ENCODE measurements at regions not wholly inside any gene's neighbourhood (a gene's known extent, or its start where the extent isn't known, plus 50 kb on each side); places are given as distances from the start of the nearest gene placed in this dataset.

- DNase-seq: no peak
These were observed 282.1 kb downstream of the NFIB start for GRCh38 chr9:14031810-14032209.

GRCh38 chr9:14031060-14031414 is 282.9 kb downstream of the NFIB start:
- DNase-seq: no peak

GRCh38 chr9:14030375-14031059 is 283.4 kb downstream of the NFIB start:
- no peak for DNase-seq

- DNase-seq: no peak
These were observed 284.1 kb downstream of the NFIB start for GRCh38 chr9:14029806-14030374.

GRCh38 chr9:14027116-14027800 is 286.7 kb downstream of the NFIB start:
- DNase-seq: no peak

DNA sequence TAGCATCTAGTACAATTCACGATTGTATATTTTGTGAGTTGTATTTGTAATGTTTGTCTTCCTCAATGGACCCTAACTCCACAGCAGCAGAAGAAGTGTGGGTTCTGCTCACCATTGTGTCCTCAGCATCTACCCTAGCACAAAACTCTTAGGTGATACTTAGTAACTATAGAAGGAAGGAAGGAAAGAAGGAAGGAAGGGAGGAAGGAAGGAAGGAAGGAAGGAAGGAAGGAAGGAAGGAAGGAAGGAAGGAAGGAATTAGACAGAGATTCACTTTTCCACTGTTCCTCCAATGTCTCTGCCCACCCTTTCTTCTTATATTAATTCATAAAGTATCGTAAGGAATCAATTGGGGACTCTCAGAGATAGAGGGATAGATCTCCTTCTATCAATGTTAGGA is 288.2 kb downstream of the NFIB start:
- no peak for DNase-seq

DNA sequence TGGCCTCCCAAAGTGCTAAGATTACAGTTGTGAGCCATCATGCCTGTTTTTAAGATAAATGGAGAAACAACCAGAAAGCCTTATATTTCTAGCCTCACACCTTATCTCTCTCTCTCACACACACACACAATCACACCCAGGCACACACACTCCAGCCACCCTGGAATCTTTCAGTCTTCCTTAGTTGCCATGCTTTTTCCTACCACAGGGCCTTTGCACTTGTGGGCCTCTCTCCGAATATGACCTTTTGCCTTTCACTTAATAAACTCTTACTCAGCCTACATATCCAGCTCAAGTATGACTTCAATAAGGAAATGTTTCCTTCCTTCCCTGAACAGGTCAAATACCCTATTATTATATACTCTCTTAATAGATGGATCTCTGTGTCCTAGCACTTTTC is 290.7 kb downstream of the NFIB start:
- no peak for DNase-seq

DNA sequence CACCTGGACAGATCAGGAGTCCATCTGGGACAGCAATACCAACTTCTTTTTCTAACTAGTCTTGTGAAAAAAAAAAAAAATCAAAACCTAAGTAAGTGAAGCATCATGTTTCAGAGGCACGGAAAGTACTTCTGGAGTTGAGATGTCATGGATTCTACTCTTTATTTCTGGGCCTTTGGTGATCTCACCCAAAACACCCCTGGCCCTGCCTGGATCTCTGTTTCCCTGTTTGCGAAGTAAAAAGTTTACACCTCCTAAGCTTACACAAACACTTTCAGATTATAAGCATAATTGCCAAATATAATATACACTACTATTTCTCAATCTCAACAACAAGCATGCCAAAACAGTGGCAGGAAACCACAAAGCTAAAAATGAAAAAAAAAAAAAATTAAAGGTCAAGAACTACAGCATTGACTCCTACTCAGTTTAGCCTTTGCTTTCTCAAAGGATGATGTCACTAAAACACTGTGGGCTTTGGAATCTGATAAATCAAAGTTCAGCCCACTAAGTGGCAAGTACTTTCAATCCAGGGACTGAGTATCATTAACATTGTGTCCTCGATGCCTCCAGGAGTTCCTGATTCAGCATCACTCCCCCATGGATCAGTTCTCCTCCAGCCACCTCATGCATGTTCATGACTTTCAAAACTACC is 291.9 kb downstream of the NFIB start:
- no peak for DNase-seq

DNA sequence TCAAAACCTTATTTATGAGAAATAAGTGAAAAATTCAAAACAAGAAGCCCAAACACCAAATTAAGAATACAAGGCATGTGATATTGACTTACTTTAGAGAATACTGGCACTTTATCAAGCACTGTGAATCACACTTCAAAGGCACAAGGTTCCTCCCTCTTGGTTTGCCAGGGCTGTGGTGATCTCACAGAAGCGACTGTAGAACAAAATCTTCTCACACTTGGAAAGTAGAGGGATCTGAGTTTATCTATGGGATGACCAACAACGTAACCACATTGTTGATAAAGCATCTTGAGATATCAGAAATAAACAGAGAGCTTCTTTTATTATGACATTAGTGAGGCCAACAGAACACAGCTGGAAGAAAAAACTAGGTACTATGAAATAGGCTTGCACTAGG is 295.9 kb downstream of the NFIB start:
- DNase-seq: no peak

DNA sequence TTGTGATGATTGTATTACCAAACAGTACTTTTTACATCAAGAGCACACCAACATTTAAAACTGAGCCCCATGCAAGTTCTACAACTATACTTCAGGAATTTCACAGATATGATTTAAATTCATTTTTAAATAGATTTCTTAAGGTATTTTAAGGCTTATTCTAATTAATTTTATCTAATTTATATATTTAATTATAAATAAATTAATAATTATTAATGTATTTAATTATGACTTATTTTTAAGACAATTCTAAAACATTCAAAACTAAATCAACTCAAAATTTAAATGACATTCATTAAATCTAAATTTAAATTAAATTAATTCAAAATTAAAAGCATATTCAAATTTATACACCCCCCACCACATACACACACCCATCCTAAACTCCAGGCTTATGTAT is 299.2 kb downstream of the NFIB start:
- no peak for DNase-seq

- no peak for DNase-seq
These were observed 299.7 kb downstream of the NFIB start for GRCh38 chr9:14014218-14014617.

DNA sequence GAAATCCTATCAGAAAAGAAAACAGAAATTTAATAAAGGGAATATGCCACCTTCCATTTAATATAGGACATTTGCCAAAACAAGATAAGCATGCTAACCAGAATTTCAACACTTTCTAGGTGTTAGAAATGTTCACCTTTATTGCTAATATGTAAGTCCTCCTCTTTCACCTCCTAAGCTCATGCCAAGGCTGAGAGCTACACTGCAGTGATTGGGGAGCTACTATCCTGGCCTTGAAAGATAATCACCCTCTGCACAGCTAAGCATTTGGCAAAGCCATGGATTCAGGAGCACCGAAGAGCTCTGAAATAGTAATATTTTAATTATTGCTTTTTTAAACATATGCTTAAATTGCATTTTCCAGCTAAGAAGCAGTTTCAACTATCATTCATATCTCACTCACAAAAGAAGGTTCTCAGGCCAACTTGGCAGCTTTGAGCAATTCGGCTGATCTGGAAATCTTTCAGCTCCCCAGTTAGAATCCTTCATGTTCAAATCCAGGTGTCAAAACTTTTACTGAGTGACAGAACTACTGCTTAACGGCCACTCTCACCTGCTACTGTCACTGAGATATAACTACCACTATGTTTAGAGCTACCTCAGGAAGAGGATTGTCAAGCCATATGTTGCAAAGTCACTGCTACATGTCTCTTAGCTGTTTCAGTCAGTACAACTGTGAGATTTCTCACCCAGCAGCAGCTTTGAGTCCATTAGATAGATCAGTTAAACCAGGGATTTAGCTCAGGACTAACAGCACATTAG is 302.0 kb downstream of the NFIB start:
- no peak for DNase-seq

DNA sequence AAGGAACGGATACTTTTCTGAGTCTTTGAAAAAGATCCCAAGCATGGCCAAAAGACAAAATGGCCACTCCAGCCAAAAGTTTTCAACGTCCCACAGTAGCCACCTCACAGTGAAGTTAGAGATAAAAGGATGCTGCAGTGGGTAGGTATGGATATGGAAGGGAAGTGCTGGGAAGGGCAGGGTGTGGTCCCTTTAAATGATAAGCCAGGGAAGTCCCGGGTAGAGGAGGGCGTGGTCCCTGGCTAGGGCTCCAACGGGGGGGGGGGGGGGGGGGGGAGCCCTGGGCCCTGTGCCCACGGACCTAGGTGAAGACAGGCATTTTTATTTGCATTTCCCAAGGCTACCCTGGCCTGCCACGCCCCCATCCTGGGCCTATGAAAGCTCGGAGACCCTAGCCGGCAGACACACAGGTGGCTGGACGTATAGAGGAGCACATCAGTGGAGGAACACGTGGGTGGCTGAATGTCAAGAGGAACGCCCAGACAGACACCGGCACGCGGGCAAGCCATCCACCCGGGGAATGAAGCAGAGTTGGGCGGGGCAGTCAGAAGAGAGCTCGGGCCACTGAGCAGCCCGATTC is 306.7 kb downstream of the NFIB start:
- DNase-seq: no peak

DNA sequence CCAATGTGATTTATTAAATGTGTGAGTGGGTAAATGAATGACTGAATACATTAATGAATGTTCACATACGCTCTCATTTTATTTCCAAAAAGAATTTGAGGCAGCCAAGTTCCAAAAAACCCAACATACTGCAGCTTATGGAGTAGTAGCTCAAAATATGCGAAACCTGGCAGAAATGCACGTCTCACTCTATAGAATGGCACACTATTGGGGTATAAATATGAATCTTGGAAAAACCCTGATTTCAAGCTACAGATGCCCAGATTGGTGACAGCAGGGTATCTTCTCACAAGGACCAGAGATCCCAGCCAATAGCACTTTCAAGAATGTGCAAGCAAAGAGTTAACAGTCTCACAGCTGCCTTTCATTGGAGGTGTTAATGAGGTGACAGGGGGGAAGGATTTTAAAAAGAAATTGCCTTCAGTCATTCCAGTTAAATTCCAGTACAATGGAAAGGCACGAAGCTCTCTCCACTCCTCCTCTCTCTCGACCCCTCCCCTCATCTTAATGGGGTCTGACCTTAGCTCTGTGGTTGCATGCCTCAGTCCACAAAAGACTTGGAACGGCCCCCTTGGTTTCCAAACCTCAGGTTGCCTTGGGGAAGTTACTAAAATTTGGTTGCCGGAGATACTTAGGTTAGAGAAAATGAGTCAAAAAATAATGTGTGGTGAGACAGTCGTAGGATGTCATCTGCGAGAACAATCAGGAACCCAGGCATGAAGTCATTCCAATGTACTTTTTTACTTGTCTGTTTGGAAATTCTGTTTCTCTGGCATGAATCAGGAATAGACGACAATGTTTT is 307.4 kb downstream of the NFIB start:
- no peak for DNase-seq

GRCh38 chr9:14004110-14004509 is 309.8 kb downstream of the NFIB start:
- DNase-seq: no peak

DNA sequence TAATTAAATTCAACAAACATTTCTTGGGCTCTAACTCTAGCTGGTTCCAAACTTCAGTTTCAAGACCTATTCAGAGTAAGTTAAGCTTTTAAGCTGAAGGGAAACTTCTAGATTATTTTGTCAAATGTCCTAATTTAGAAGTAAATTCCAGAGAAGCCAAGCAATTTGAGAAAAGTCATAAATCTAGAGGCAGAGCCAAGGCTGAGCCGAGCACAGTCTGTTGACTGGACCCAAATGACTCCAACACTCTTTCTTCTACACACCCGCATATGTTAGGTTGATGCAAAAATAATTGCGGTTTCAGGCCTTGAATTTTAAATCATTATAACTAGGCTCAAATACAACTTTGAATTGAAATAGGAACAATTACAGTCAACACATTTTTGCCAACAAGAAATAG is 319.7 kb downstream of the NFIB start:
- DNase-seq: no peak

DNA sequence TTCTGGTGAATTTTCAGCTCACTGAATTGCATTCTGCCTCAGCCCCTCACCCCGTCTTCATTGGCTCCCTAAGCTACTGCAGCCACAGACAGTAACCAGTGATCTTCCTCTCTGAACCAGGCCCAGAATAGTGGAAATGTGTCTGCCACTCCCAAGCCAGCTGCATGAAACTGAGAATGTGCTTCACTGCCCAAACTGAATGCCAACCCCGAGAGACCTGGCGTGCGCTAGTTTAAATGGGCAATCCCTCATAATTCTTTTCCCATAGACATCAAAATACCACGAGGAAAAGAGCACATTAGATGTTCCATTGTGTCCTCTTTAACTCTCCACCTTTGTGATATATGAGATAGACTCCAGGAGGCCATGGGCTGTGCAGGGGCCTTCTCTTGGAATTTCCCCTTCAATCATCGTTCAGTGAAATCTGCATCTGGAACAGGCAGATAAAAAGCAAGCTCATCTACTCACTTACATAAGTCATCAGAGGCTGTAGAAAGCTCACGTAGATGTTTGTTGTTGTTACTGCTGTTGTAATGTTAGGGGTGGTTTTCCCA is 320.2 kb downstream of the NFIB start:
- no peak for DNase-seq

DNA sequence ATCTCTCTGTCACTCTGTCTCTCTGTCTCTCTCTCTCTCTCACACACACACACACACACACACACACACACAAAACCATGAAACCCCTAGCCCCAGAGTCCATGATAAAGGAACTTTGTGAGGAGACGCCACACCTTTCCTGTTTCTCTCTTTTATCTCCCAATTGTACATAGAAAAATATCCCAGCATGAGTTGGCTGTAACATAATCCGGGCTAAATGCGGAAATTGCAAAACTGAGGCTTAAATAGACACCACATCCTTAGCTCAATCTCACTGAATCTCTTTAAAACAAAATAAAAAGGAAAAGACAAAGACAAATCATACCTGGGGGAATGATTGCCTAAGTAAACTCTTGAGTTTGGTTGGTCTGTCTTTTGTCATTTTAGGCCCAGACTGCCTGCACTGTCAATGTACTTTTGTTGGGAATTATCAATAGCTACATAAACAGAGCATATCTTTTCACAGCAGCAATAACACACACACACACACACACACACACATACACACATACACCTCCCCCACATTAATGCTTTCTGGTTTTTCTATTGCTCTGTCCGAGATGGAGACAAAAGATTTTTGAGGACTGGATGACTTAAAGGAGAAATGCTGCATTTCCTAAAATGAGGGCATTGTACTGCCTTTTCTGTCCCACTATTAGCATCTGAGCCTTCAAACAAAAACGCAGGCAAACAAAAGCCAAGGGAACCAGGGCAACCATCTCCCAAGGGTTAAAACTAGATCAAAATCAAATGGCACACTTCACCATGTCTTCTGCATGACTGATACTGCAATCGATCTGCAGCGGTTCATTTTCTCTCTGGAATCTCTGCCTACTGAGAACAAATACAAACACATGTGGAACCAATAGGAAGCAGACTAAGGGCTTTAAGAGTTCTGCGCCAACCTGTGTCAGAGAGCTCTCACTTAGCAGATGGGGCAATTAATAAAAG is 321.5 kb downstream of the NFIB start:
- DNase-seq: no peak

GRCh38 chr9:13991395-13991794 is 322.5 kb downstream of the NFIB start:
- no peak for DNase-seq

DNA sequence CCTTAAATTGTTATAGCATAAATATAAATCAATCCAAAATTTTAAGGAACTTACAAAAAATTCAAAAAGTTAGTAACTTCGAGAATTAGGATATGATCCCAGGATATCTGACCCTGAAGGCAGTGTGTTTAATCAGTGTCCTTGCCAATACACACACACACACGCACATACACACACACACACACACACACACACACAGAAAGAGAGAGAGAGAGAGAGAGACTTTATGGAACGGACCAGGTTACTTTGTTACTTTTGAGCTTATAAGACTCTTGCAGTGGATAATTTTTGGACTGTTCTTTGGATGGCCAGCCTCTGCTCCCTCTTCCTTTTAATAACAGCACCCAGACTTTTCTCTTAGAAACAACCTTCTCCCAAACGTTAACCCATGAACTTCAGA is 322.9 kb downstream of the NFIB start:
- DNase-seq: no peak

All from T-helper 2 cell (primary cell).